Keratinocyte (primary cell): ENCODE measurements at regions not wholly inside any gene's neighbourhood (a gene's known extent, or its start where the extent isn't known, plus 50 kb on each side); places are given as distances from the start of the nearest gene placed in this dataset.

Source experiments
- CTCF ChIP-seq, 3 experiments: IDR thresholded peaks in 1 of 3; conservative IDR thresholded peaks in 1 of 3; optimal IDR thresholded peaks in 1 of 3; 2 replicates in 2 of 3; 3 replicates in 1 of 3; pipeline versions ENCODE3 to v1.5.1; 2011; ENCODE audit warnings: low read length in 3 of 3, mild to moderate bottlenecking in 3 of 3, moderate library complexity in 2 of 3, control low read depth in 1 of 3, inconsistent platforms in 1 of 3; ENCODE audit not compliant: insufficient read depth in 2 of 3; ENCODE audit errors: extremely low read depth in 1 of 3
- EZH2 ChIP-seq: IDR thresholded peaks from one replicate; pipeline ENCODE4 v1.6.1; 2012; ENCODE audit warnings: inconsistent platforms, mild to moderate bottlenecking, low read length, moderate library complexity

GRCh38 chr12:90489141-90489540 is 465.8 kb downstream of the CCER1 start:
- TF ChIP-seq CTCF (optimal IDR thresholded peaks at IDR 0.05 in 1 of 3, IDR thresholded peaks at IDR 0.05 in 1 of 3, conservative IDR thresholded peaks at IDR 0.05 in 1 of 3; ENCODE audit: extremely low read depth in 1 of 3, insufficient read depth in 2 of 3, low read length in 3 of 3) = no peak
- TF ChIP-seq EZH2 = no peak
